DND-41 (cell line): ENCODE measurements at regions not wholly inside any gene's neighbourhood (a gene's known extent, or its start where the extent isn't known, plus 50 kb on each side); places are given as distances from the start of the nearest gene placed in this dataset.

Source experiments
- ATAC-seq: fragments of 200-7000 bp; cut with Tn5 transposase; 3 replicates; pipeline ENCODE4 v1.9.1; 2021; ENCODE audit warnings: low read depth; ENCODE audit not compliant: insufficient read depth
- DNase-seq: peaks from one replicate; pipeline ENCODE4 v3.0.0-alpha.2; 2020
- H2AFZ ChIP-seq: 2 replicates; pipeline ENCODE4 v1.6.0; 2012; ENCODE audit warnings: low read depth, low read length
- H3K27ac ChIP-seq: 2 replicates; pipeline ENCODE4 v1.5.1; 2012; ENCODE audit warnings: low read length, inconsistent platforms
- H3K27me3 ChIP-seq: fragments of 200-600 bp; sonication (generic); 2 replicates; pipeline ENCODE4 v1.6.0; 2012; ENCODE audit warnings: low read length, mild to moderate bottlenecking, inconsistent platforms; ENCODE audit not compliant: insufficient read depth, poor library complexity
- H3K36me3 ChIP-seq: 2 replicates; pipeline ENCODE4 v1.5.1; 2012; ENCODE audit warnings: low read length, inconsistent platforms; ENCODE audit not compliant: insufficient read depth
- H3K4me1 ChIP-seq: 2 replicates; pipeline ENCODE4 v1.5.1; 2012; ENCODE audit warnings: mild to moderate bottlenecking, low read length; ENCODE audit not compliant: insufficient read depth
- H3K4me2 ChIP-seq: 2 replicates; pipeline ENCODE4 v1.6.0; 2012; ENCODE audit warnings: mild to moderate bottlenecking, moderate library complexity, low read length, inconsistent platforms; ENCODE audit not compliant: insufficient read depth
- H3K4me3 ChIP-seq, 2 experiments: fragments of 200-600 bp in 1 of 2; shearing (Covaris generic) in 1 of 2; 2 replicates each; pipeline ENCODE4 v1.5.1; 2012 to 2016; ENCODE audit warnings: inconsistent platforms in 2 of 2, low read length in 2 of 2, mild to moderate bottlenecking in 2 of 2, low read depth in 1 of 2, moderate library complexity in 1 of 2
- H3K79me2 ChIP-seq: 2 replicates; pipeline ENCODE4 v1.6.0; 2012; ENCODE audit warnings: low read length, inconsistent platforms; ENCODE audit not compliant: insufficient read depth
- H3K9ac ChIP-seq: 2 replicates; pipeline ENCODE4 v1.6.0; 2012; ENCODE audit warnings: low read depth, mild to moderate bottlenecking, inconsistent platforms, low read length, moderate library complexity
- H3K9me3 ChIP-seq: 2 replicates; pipeline ENCODE4 v1.5.1; 2012; ENCODE audit warnings: low read length, moderate library complexity, mild to moderate bottlenecking, inconsistent platforms; ENCODE audit not compliant: insufficient read depth, severe bottlenecking
- H4K20me1 ChIP-seq: 2 replicates; pipeline ENCODE4 v1.6.0; 2012; ENCODE audit warnings: low read length; ENCODE audit not compliant: insufficient read depth
- CTCF ChIP-seq: IDR thresholded peaks from 2 replicates; pipeline ENCODE4 v1.5.1; 2012; ENCODE audit warnings: borderline replicate concordance, low read length, moderate library complexity, mild to moderate bottlenecking; ENCODE audit not compliant: poor library complexity, severe bottlenecking; ENCODE audit errors: extremely low read depth
- EZH2 ChIP-seq: IDR thresholded peaks from 3 replicates; pipeline ENCODE4 v1.6.1; 2012; ENCODE audit warnings: borderline replicate concordance, low read depth, mild to moderate bottlenecking, moderate library complexity, low read length, inconsistent platforms; ENCODE audit not compliant: severe bottlenecking

DNA sequence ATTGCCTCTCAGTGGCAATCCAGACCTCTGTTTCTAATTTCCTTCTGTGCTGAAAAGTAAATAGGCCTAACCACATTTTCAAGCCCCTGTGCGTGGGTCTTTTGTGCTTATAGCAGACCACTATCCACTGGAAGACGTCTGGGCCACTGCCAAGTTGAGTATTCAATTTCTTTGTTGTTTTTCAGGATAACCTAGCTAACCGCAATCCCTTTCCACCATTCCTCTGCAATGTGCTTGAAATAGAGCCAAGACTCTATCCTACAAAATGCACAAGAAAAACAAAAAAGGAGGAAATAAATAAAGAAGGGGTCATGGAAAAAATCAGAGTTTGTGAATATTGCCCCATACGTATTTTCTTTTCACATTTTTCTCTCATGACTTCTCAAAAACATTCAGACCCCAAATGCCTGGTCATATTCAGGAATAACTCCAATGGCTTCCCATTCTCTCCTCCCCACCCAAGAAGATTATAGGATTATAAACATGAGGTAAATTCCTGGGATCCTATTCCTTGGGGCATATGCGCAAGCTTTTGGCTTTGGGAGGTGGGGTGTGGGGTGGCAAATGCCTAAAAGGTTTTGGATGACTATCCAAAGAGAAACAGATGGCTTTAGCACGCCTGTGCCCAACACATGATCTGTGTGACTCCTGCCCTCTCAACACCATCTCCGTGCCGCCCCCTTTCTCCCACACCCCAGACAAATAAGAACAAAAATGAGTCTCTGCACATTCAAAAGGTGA lies 217.9 kb upstream of the THBS1 start:
- Histone ChIP-seq H3K79me2 (no peaks in the 10 kb centered on the region), H4K20me1 (no peaks in the 10 kb centered on the region), H3K27me3 (peaks cover 7% of the 10 kb centered on the region), H3K4me1 (no peaks in the 10 kb centered on the region), H3K36me3 (no peaks in the 10 kb centered on the region), H3K4me3 (no peak overlapping the region), H2AFZ (no peak overlapping the region), H3K9me3 (no peaks in the 10 kb centered on the region), H3K4me2 (no peak overlapping the region), H3K9ac (no peak overlapping the region), H3K27ac (no peak overlapping the region)
- no peak for DNase-seq
- TF ChIP-seq EZH2 (no peak), CTCF (no peak)
- ATAC-seq: no peak

DNA sequence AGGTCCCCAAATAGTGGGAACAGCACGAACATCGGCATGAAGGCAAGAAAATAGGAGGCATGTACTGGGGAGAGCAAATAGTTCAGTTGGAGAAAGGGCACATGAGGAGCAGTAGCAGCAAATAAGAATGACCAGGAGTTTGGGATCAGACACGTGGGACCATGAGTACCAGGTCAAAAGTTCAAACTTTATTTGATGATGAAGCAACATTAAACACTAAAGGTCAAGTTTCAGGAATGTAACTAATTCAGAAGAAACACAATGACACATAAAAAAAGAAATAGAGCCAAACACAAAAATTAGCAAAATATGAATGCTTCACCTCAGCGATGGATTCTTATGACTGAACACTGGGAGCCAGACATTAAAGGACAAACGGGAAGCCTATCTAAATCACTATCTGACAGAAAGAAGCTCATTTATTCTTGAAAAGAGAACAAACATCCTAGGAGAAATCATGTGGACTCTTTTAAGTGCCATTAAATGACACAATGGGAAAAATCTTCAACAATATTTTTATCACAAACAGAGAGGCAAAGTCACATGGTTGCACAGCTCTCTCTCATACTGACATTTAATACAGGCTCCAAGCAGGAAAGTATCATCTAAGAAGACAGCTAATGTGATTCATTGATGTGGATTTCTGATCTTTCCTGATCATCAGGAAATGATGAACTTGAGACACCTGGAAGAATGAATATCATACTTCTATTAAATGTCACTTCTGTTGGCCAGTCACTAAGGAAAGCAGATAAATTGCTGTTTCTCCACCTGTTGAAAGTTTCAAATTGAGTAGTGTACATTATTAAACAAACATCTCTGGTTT lies 216.9 kb upstream of the THBS1 start:
- peaks cover 3% of the 10 kb centered on the region for H3K27me3 ChIP-seq
- H3K4me1 ChIP-seq: no peaks in the 10 kb centered on the region
- no peak for ATAC-seq
- H3K9me3 ChIP-seq: no peaks in the 10 kb centered on the region
- H3K36me3 ChIP-seq: no peaks in the 10 kb centered on the region
- no peak for DNase-seq
- no peak for TF ChIP-seq EZH2
- no peak for TF ChIP-seq CTCF
- H2AFZ ChIP-seq: no peak overlapping the region
- H3K4me3 ChIP-seq: no peak overlapping the region
- no peaks in the 10 kb centered on the region for H3K79me2 ChIP-seq
- H3K27ac ChIP-seq: no peak overlapping the region
- no peak overlapping the region for H3K9ac ChIP-seq
- no peak overlapping the region for H3K4me2 ChIP-seq
- no peaks in the 10 kb centered on the region for H4K20me1 ChIP-seq

- no peaks in the 10 kb centered on the region for H3K36me3 ChIP-seq
- DNase-seq (no peak), ATAC-seq (no peak)
- no peaks in the 10 kb centered on the region for H3K9me3 ChIP-seq
- no peak overlapping the region for H2AFZ ChIP-seq
- H3K4me3 ChIP-seq: no peak overlapping the region
- no peak overlapping the region for H3K9ac ChIP-seq
- no peaks in the 10 kb centered on the region for H4K20me1 ChIP-seq
- TF ChIP-seq CTCF: no peak
- peaks cover 2% of the 10 kb centered on the region for H3K27me3 ChIP-seq
- no peaks in the 10 kb centered on the region for H3K4me1 ChIP-seq
- no peak overlapping the region for H3K27ac ChIP-seq
- H3K79me2 ChIP-seq: no peaks in the 10 kb centered on the region
- no peak overlapping the region for H3K4me2 ChIP-seq
Observed at GRCh38 chr15:39364721-39365120, 216.2 kb upstream of the THBS1 start.
